Psoas muscle (tissue), 7 donors: ENCODE measurements at regions not wholly inside any gene's neighbourhood (a gene's known extent, or its start where the extent isn't known, plus 50 kb on each side); places are given as distances from the start of the nearest gene placed in this dataset.

ENCODE experiments used
- ATAC-seq, 4 donors: fragments of 200-7000 bp; cut with Tn5 transposase; one replicate each; pipeline ENCODE4 v1.9.1; 2020; ENCODE audit warnings: moderate library complexity in 3 of 4, mild to moderate bottlenecking in 2 of 4
- DNase-seq, 2 donors: peaks; one replicate each; pipeline ENCODE4 v3.0.0-alpha.2; 2020
- H3K27ac ChIP-seq: fragments of 200-600 bp; one replicate; pipeline ENCODE4 v1.8.0; 2022
- H3K27me3 ChIP-seq, 3 donors: fragments of 200-600 bp in 1 of 3; one replicate each; pipeline versions ENCODE4 v1.6.1 to v1.8.0; 2013 to 2022; ENCODE audit warnings: low read length in 2 of 3, mild to moderate bottlenecking in 2 of 3, moderate library complexity in 1 of 3; ENCODE audit not compliant: insufficient read depth in 3 of 3
- H3K36me3 ChIP-seq, 2 donors: fragments of 200-600 bp in 1 of 2; one replicate each; pipeline versions ENCODE4 v1.6.1 to v1.8.0; 2013 to 2022; ENCODE audit warnings: low read depth in 1 of 2, mild to moderate bottlenecking in 1 of 2, moderate library complexity in 1 of 2; ENCODE audit not compliant: insufficient read depth in 1 of 2
- H3K4me1 ChIP-seq: fragments of 200-600 bp; one replicate; pipeline ENCODE4 v1.8.0; 2022
- H3K4me3 ChIP-seq: fragments of 200-600 bp; one replicate; pipeline ENCODE4 v1.8.0; 2022; ENCODE audit warnings: mild to moderate bottlenecking
- H3K9me3 ChIP-seq: fragments of 200-600 bp; one replicate; pipeline ENCODE4 v1.8.0; 2022
- WGBS, 3 donors: extraction: QIAGEN DNeasy Blood & Tissue Kit; methylation state at CpG; one replicate each; pipeline versions ENCODE4 v1.1.6 to v1.1.7; 2013; 5-methylcytosine and 5-hydroxymethylcytosine counted together
- intact Hi-C, 2 donors: fragments of 100-400 bp; cut with DNase I; formaldehyde crosslinking; loops; one replicate each; pipeline versions ENCODE4 v1.11.0 to v1.14.2; 2022
- TF ChIP-seq, protein P1 (sequence below): fragments of 200-600 bp; IDR thresholded peaks from one replicate; pipeline ENCODE4 v1.8.0; 2022; ENCODE audit warnings: antibody characterized with exemption
- donor health status: healthy with polysubstance abuse.
- donor health status: DM: no; HTN: no; CAD: no; lungs with moderate emphysema.
- donor health status: Bipolar disorder and iron deficiency.
- donor health status: healthy.
- donor health status: DM: yes; HTN: yes; CAD: no.
- donor health status: DM: no; HTN: no; CAD: no.
- donor health status: DM: yes; HTN: yes; CAD: no.

DNA sequence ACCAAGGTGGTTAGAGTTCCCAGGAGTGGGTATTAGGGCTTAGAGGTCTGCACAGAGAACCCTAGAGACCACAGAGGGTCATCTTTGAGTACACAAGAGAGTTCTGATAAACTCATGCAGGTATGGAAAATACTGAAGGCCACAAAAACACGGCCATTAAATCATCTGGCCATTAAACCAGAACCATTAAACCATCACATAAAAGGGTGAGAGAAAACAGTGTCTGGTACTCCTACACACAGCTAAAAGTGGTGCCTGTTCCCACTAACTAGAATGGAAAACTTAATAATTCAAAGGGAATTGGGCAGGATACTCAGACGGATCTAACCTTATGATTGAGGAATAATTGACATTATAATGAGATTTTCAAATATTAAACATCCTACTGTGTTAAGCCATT is 679.4 kb downstream of the TNS3 start:
- Histone ChIP-seq H3K27me3 (no peaks in the 10 kb centered on the region), H3K4me3 (no peak overlapping the region), H3K27ac (no peak overlapping the region), H3K9me3 (no peaks in the 10 kb centered on the region), H3K36me3 (no peaks in the 10 kb centered on the region), H3K4me1 (no peaks in the 10 kb centered on the region)
- TF ChIP-seq, protein P1, sequence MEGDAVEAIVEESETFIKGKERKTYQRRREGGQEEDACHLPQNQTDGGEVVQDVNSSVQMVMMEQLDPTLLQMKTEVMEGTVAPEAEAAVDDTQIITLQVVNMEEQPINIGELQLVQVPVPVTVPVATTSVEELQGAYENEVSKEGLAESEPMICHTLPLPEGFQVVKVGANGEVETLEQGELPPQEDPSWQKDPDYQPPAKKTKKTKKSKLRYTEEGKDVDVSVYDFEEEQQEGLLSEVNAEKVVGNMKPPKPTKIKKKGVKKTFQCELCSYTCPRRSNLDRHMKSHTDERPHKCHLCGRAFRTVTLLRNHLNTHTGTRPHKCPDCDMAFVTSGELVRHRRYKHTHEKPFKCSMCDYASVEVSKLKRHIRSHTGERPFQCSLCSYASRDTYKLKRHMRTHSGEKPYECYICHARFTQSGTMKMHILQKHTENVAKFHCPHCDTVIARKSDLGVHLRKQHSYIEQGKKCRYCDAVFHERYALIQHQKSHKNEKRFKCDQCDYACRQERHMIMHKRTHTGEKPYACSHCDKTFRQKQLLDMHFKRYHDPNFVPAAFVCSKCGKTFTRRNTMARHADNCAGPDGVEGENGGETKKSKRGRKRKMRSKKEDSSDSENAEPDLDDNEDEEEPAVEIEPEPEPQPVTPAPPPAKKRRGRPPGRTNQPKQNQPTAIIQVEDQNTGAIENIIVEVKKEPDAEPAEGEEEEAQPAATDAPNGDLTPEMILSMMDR = no peak
- ATAC-seq = no peak
- intact Hi-C loops = no loop called here
- WGBS, 3 donors = 74 to 75% (median 75%) methylated on average over 2 of the region's 2 CpGs
- DNase-seq = no peak

DNA sequence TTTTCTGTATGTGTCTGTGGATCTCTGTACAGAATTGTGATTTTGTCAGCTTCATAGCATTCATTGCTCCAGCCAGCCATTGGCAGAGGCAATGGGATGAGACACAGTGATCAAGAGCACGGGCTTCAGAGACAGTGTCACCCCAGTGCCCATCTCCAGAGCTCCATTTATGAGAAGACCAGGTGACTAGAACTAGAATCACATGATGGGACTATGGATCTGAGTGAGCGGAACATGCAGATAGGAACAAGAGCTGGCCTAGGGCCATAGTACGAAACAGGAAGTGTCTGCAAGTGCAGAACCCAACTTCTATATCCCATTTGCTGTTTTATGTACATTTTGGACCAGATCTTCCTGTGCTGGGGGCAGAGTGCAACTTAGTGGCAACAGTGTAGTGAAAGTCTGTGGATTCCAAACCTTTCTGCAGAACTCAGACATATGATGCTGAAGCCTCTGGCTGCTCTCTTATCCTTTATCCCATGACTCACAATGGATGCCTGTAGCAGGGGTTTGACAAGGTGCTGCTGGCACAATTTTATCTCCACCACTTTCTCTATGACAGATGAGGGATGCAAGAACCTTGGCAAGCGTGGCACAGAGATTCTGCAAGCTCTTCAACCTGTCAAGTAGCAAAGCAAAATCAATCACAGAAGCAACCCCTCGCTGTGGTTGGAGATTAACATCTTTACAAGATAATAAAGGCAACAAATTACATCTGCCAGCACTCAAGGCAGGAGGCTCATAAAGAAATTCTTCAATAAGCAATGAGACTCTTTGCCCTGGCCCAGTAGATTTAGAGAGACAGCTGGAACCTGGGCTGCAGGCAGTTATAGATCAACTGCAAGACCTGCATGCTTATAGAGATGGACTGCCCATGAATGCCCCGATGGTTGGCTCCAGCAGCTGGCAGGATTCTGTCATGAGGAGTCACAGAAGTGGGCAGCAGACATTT is 681.3 kb downstream of the TNS3 start:
- no peaks in the 10 kb centered on the region for H3K27me3 ChIP-seq
- H3K4me1 ChIP-seq = no peaks in the 10 kb centered on the region
- no peak for DNase-seq
- TF ChIP-seq, protein P1 = no peak
- H3K27ac ChIP-seq = no peak overlapping the region
- 62 to 73% (median 68%) methylated on average over 6 of the region's 6 CpGs for WGBS, 3 donors
- no peaks in the 10 kb centered on the region for H3K36me3 ChIP-seq
- ATAC-seq = no peak
- intact Hi-C loops = no loop called here
- no peak overlapping the region for H3K4me3 ChIP-seq
- H3K9me3 ChIP-seq = no peaks in the 10 kb centered on the region

DNA sequence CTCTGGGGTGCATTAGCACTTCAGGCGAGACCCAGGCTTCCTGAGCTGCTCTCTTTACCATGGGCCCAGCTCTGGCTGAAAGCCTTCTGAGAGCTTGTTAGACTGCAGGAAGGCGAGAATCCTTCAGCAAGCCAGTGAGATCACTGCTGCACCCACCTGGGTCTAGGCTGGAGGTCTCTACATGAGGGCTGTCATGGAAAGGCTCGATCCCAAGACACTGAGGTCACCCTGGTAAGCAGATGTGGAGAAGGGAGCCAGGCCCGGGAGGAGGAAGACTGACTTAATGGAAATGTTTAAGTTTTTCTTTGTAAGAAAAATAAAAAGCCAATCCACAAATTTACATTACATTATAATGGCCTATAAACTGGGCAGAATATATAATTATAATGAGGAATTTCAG is 684.5 kb downstream of the TNS3 start:
- no peaks in the 10 kb centered on the region for H3K36me3 ChIP-seq
- no peak for DNase-seq
- H3K9me3 ChIP-seq = no peaks in the 10 kb centered on the region
- no peak overlapping the region for H3K27ac ChIP-seq
- H3K27me3 ChIP-seq = no peaks in the 10 kb centered on the region
- H3K4me1 ChIP-seq = no peaks in the 10 kb centered on the region
- 81 to 84% (median 84%) methylated on average over 4 of the region's 4 CpGs for WGBS, 3 donors
- H3K4me3 ChIP-seq = no peak overlapping the region
- intact Hi-C loops = no loop called here
- ATAC-seq = no peak
- TF ChIP-seq, protein P1 = no peak

DNA sequence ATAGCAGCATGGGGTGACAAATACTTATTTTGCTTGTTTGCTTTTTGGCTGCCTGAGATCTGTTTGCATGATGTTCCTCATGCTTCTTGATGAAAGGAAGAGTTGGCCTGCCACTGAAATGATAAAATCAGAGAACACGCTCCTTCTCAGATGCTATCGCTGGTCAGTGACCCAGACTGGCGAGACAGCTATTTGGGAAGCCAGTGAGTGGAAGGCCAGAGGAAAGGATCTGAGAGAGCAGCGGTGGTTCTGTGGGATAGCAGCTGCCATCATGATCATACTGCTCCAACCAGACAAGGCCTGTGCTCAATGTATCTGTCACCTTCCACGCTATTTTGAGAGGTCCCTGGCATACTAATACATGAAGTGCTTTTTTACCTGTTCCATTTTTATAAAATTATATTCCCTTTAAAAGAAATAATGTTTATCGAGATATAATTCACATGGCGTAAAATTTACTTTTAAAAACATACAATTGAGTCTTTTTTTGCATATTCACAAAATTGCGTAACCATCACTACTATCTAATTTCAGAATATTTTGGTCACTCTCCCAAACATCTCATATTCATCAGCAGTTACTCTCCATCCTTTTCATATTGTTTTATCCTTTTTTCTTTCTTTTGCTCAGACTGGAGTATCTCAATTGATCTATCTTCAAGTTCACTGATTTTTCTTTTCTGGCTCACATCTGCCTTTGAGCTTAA is 695.1 kb downstream of the TNS3 start:
- 75 to 85% (median 79%) methylated on average over 8 of the region's 8 CpGs for WGBS, 3 donors

More for the DNA sequence above, 695.1 kb downstream of the TNS3 start:
- intact Hi-C loops = no loop called here
- no peak overlapping the region for H3K4me3 ChIP-seq
- H3K9me3 ChIP-seq = peaks cover 3% of the 10 kb centered on the region
- H3K27me3 ChIP-seq = no peaks in the 10 kb centered on the region
- H3K36me3 ChIP-seq = no peaks in the 10 kb centered on the region
- H3K4me1 ChIP-seq = no peaks in the 10 kb centered on the region
- DNase-seq (no peak), ATAC-seq (no peak)
- TF ChIP-seq, protein P1 = no peak
- no peak overlapping the region for H3K27ac ChIP-seq
